SU-DHL-6 (cell line): ENCODE measurements at regions not wholly inside any gene's neighbourhood (a gene's known extent, or its start where the extent isn't known, plus 50 kb on each side); places are given as distances from the start of the nearest gene placed in this dataset.

Experiments used
- EZH2phosphoT487 ChIP-seq: fragments of 200-600 bp; sonication (generic), shearing (Covaris generic); conservative IDR thresholded peaks from 2 replicates; pipeline ENCODE4 v1.6.1; 2018; ENCODE audit warnings: mild to moderate bottlenecking, antibody characterized with exemption, low read length, moderate library complexity, mixed read lengths
- TF ChIP-seq, protein P1 (sequence below): fragments of 200-600 bp; sonication (generic); IDR thresholded peaks from one replicate; pipeline ENCODE4 v1.5.1; 2017; ENCODE audit warnings: antibody characterized with exemption, mild to moderate bottlenecking, low read length, moderate library complexity; ENCODE audit not compliant: insufficient read depth, poor library complexity, severe bottlenecking

DNA sequence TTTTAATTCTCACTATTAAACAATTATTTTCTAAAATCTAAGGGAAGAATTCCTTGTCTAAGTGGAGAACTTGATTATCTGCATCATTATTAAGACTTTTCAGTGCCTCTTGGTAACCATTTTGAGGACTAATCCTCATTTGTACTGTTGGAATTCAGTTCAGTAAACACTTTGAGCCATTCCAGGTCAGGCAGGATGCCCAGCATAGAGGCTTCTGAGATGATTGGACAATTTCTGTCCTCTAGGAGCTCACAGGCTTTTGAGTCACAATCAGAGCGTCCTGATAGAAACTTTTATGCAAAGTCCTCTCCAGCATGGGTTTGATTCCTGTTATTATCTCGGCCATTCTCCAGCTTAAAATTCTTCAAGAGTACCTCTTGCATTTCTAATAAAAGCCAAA is 1304.6 kb downstream of the EPHA7 start:
- TF ChIP-seq, protein P1, sequence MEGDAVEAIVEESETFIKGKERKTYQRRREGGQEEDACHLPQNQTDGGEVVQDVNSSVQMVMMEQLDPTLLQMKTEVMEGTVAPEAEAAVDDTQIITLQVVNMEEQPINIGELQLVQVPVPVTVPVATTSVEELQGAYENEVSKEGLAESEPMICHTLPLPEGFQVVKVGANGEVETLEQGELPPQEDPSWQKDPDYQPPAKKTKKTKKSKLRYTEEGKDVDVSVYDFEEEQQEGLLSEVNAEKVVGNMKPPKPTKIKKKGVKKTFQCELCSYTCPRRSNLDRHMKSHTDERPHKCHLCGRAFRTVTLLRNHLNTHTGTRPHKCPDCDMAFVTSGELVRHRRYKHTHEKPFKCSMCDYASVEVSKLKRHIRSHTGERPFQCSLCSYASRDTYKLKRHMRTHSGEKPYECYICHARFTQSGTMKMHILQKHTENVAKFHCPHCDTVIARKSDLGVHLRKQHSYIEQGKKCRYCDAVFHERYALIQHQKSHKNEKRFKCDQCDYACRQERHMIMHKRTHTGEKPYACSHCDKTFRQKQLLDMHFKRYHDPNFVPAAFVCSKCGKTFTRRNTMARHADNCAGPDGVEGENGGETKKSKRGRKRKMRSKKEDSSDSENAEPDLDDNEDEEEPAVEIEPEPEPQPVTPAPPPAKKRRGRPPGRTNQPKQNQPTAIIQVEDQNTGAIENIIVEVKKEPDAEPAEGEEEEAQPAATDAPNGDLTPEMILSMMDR = no peak
- no peak for TF ChIP-seq EZH2phosphoT487
